ENCODE measurements at regions not wholly inside any gene's neighbourhood (a gene's known extent, or its start where the extent isn't known, plus 50 kb on each side); places are given as distances from the start of the nearest gene placed in this dataset.
"Not testable (repeated sequence)": the region's sequence is repeated elsewhere in the genome, so short reads cannot be mapped to it uniquely, and the experiment has no call there.

GRCh38 chr6:106727480-106728149 lies 98.2 kb downstream of the QRSL1 start:
- no peak overlapping the region for H3K4me3 ChIP-seq (ENCODE audit: low read length)
- peak; percentile 8 for DNase-seq (ENCODE audit: low read depth)
- no peak for TF ChIP-seq CTCF (conservative IDR thresholded peaks at IDR 0.05; ENCODE audit: low read depth, low read length)

GRCh38 chr6:106724848-106725247 lies 95.5 kb downstream of the QRSL1 start:
- no peak overlapping the region for H3K4me3 ChIP-seq (ENCODE audit: low read length)
- TF ChIP-seq CTCF (conservative IDR thresholded peaks at IDR 0.05; ENCODE audit: low read depth, low read length): no peak
- DNase-seq (ENCODE audit: low read depth): no peak

- no peak for DNase-seq (ENCODE audit: low read depth)
- H3K4me3 ChIP-seq (ENCODE audit: low read length): no peak overlapping the region
- no peak for TF ChIP-seq CTCF (conservative IDR thresholded peaks at IDR 0.05; ENCODE audit: low read depth, low read length)
Measured at GRCh38 chr6:106724337-106724736, 95.0 kb downstream of the QRSL1 start.

GRCh38 chr6:106723419-106723818 lies 94.0 kb downstream of the QRSL1 start:
- not testable (repeated sequence) for H3K4me3 ChIP-seq (ENCODE audit: low read length); DNase-seq (ENCODE audit: low read depth)

- H3K4me3 ChIP-seq (ENCODE audit: low read length); DNase-seq (ENCODE audit: low read depth): not testable (repeated sequence)
Measured at GRCh38 chr6:106721189-106721588, 91.8 kb downstream of the QRSL1 start.
